ENCODE measurements at regions not wholly inside any gene's neighbourhood (a gene's known extent, or its start where the extent isn't known, plus 50 kb on each side); places are given as distances from the start of the nearest gene placed in this dataset.

GRCh38 chr14:26370115-26370514, 227.7 kb downstream of the NOVA1 start:
- TF ChIP-seq CTCF (IDR thresholded peaks at IDR 0.05; ENCODE audit: low read depth, low read length, poor library complexity, severe bottlenecking), result no peak
- no peak for TF ChIP-seq EZH2phosphoT487 (IDR thresholded peaks at IDR 0.05; ENCODE audit: borderline replicate concordance, low read length)

Data from DOHH2 (cell line).